HEK293 (cell line): ENCODE measurements at regions not wholly inside any gene's neighbourhood (a gene's known extent, or its start where the extent isn't known, plus 50 kb on each side); places are given as distances from the start of the nearest gene placed in this dataset.

ENCODE experiments used
- CTCF ChIA-PET: fragments of 350-600 bp; formaldehyde crosslinking; extraction: SDS; loops from one replicate; lab custom pipeline; 2021; ENCODE audit warnings: antibody characterized with exemption; lab: Yijun Ruan, JAX
- POLR2A ChIA-PET: fragments of 300-600 bp; formaldehyde crosslinking; extraction: SDS; loops from one replicate; lab custom pipeline; 2020; ENCODE audit warnings: antibody characterized with exemption, inconsistent platforms; lab: Yijun Ruan, JAX
- H3K27ac ChIP-seq: fragments of 200-500 bp; sonication (Bioruptor generic); 2 replicates; pipeline ENCODE4 v1.5.1; 2014; ENCODE audit warnings: low read depth, low read length, control low read depth, inconsistent platforms; ENCODE audit errors: extremely low read depth
- H3K36me3 ChIP-seq, 2 experiments: fragments of 200-500 bp in 1 of 2; sonication (Bioruptor generic) in 1 of 2; 1 replicate in 1 of 2; 2 replicates in 1 of 2; pipeline ENCODE4 v1.5.1; 2014 to 2017; ENCODE audit warnings: inconsistent platforms in 2 of 2, low read length in 2 of 2; ENCODE audit not compliant: control insufficient read depth in 2 of 2, insufficient read depth in 1 of 2
- H3K4me1 ChIP-seq: fragments of 200-500 bp; sonication (Bioruptor generic); 2 replicates; pipeline ENCODE4 v1.5.1; 2014; ENCODE audit warnings: mild to moderate bottlenecking, low read length, inconsistent platforms; ENCODE audit not compliant: control insufficient read depth, insufficient read depth
- H3K4me3 ChIP-seq: 2 replicates; pipeline ENCODE4 v1.5.1; 2011; ENCODE audit warnings: low read depth, mild to moderate bottlenecking, control low read depth, low read length, moderate library complexity
- H3K9me3 ChIP-seq: fragments of 200-500 bp; sonication (Bioruptor generic); 2 replicates; pipeline ENCODE4 v1.5.1; 2014; ENCODE audit warnings: low read depth, low read length, inconsistent platforms; ENCODE audit not compliant: control insufficient read depth, insufficient read depth
- KLF16 ChIP-seq: fragments of 450-650 bp; formaldehyde crosslinking; IDR thresholded peaks from 2 replicates; pipeline ENCODE4 v1.5.1; 2017; ENCODE audit warnings: missing biosample characterization, missing genetic modification characterization
- KLF9 ChIP-seq: fragments of 450-650 bp; formaldehyde crosslinking; IDR thresholded peaks from 2 replicates; pipeline ENCODE4 v1.5.1; 2016; ENCODE audit warnings: missing biosample characterization, missing genetic modification characterization, low read depth
- MEIS1 ChIP-seq: sonication (generic); formaldehyde crosslinking; IDR thresholded peaks from 2 replicates; pipeline ENCODE4 v1.8.1; 2022; ENCODE audit warnings: missing genetic modification reagents, mild to moderate bottlenecking, borderline replicate concordance
- ZBTB1 ChIP-seq: fragments of 450-650 bp; formaldehyde crosslinking; IDR thresholded peaks from 2 replicates; pipeline ENCODE4 v1.5.1; 2016; ENCODE audit warnings: missing biosample characterization, missing genetic modification characterization
- ZEB2 ChIP-seq: fragments of 450-650 bp; formaldehyde crosslinking; IDR thresholded peaks from 2 replicates; pipeline ENCODE4 v1.5.1; 2016; ENCODE audit warnings: missing biosample characterization, missing genetic modification characterization
- ZNF10 ChIP-seq: fragments of 450-650 bp; formaldehyde crosslinking; IDR thresholded peaks from 2 replicates; pipeline ENCODE4 v1.5.1; 2017; ENCODE audit warnings: missing biosample characterization, missing genetic modification characterization
- ZNF112 ChIP-seq: fragments of 450-650 bp; formaldehyde crosslinking; IDR thresholded peaks from 2 replicates; pipeline ENCODE4 v1.5.0; 2017; ENCODE audit warnings: missing biosample characterization, missing genetic modification characterization
- ZNF184 ChIP-seq: fragments of 450-650 bp; IDR thresholded peaks from 2 replicates; pipeline ENCODE4 v1.5.1; 2018; ENCODE audit warnings: missing biosample characterization, mild to moderate bottlenecking, missing genetic modification characterization
- ZNF302 ChIP-seq: fragments of 450-650 bp; formaldehyde crosslinking; IDR thresholded peaks from 2 replicates; pipeline ENCODE4 v1.5.1; 2016; ENCODE audit warnings: missing biosample characterization, missing genetic modification characterization, low read depth
- ZNF335 ChIP-seq: fragments of 450-650 bp; formaldehyde crosslinking; conservative IDR thresholded peaks from 2 replicates; pipeline ENCODE4 v1.5.1; 2016; ENCODE audit warnings: missing biosample characterization, missing genetic modification characterization
- ZNF341 ChIP-seq: fragments of 450-650 bp; formaldehyde crosslinking; IDR thresholded peaks from 2 replicates; pipeline ENCODE4; 2016; ENCODE audit warnings: low read depth, missing biosample characterization, missing genetic modification characterization
- ZNF501 ChIP-seq: fragments of 450-650 bp; formaldehyde crosslinking; IDR thresholded peaks from 2 replicates; pipeline ENCODE4 v1.5.1; 2016; ENCODE audit warnings: missing biosample characterization, missing genetic modification characterization
- ZNF549 ChIP-seq: fragments of 450-650 bp; IDR thresholded peaks from 2 replicates; pipeline ENCODE4 v1.5.1; 2018; ENCODE audit warnings: missing biosample characterization, missing genetic modification characterization, mild to moderate bottlenecking, inconsistent platforms, moderate library complexity
- ZNF624 ChIP-seq: fragments of 450-650 bp; formaldehyde crosslinking; IDR thresholded peaks from 2 replicates; pipeline ENCODE4 v1.5.1; 2017; ENCODE audit warnings: missing biosample characterization, missing genetic modification characterization
- ZNF629 ChIP-seq: fragments of 450-650 bp; formaldehyde crosslinking; IDR thresholded peaks from 2 replicates; pipeline ENCODE4 v1.5.1; 2017; ENCODE audit warnings: missing biosample characterization, missing genetic modification characterization
- ZNF654 ChIP-seq: fragments of 450-650 bp; formaldehyde crosslinking; IDR thresholded peaks from 2 replicates; pipeline ENCODE4 v1.5.1; 2016; ENCODE audit warnings: low read depth, missing biosample characterization, missing genetic modification characterization
- ZNF677 ChIP-seq: fragments of 450-650 bp; IDR thresholded peaks from 2 replicates; pipeline ENCODE4 v1.5.0; 2018; ENCODE audit warnings: missing biosample characterization, mild to moderate bottlenecking, missing genetic modification characterization, moderate library complexity
- ZNF791 ChIP-seq: fragments of 450-650 bp; formaldehyde crosslinking; IDR thresholded peaks from 2 replicates; pipeline ENCODE4 v1.5.1; 2016; ENCODE audit warnings: missing biosample characterization, missing genetic modification characterization
- ZNF843 ChIP-seq: fragments of 450-650 bp; formaldehyde crosslinking; IDR thresholded peaks from 2 replicates; pipeline ENCODE4 v1.5.1; 2016; ENCODE audit warnings: missing biosample characterization, missing genetic modification characterization
- ZSCAN30 ChIP-seq: fragments of 450-650 bp; IDR thresholded peaks from 2 replicates; pipeline ENCODE4 v1.5.1; 2018; ENCODE audit warnings: missing biosample characterization, mild to moderate bottlenecking, missing genetic modification characterization, moderate library complexity
- TF ChIP-seq, protein P1 (sequence below): fragments of 450-650 bp; formaldehyde crosslinking; IDR thresholded peaks from 2 replicates; pipeline ENCODE4 v1.5.1; 2016; ENCODE audit warnings: missing biosample characterization, missing genetic modification characterization
- TF ChIP-seq, protein P2 (sequence below): fragments of 450-650 bp; formaldehyde crosslinking; IDR thresholded peaks from 2 replicates; pipeline ENCODE4; 2016; ENCODE audit warnings: missing biosample characterization, missing genetic modification characterization
- TF ChIP-seq, protein P3 (sequence below): fragments of 450-650 bp; formaldehyde crosslinking; IDR thresholded peaks from 2 replicates; pipeline ENCODE4 v1.5.1; 2016; ENCODE audit warnings: missing biosample characterization, missing genetic modification characterization, low read depth
- TF ChIP-seq, protein P4 (sequence below): fragments of 450-650 bp; formaldehyde crosslinking; IDR thresholded peaks from 2 replicates; pipeline ENCODE4 v1.5.1; 2016; ENCODE audit warnings: missing biosample characterization, missing genetic modification characterization, borderline replicate concordance
- TF ChIP-seq, protein P5 (sequence below): fragments of 450-650 bp; formaldehyde crosslinking; IDR thresholded peaks from 2 replicates; pipeline ENCODE4 v1.5.1; 2017; ENCODE audit warnings: missing biosample characterization, missing genetic modification characterization

DNA sequence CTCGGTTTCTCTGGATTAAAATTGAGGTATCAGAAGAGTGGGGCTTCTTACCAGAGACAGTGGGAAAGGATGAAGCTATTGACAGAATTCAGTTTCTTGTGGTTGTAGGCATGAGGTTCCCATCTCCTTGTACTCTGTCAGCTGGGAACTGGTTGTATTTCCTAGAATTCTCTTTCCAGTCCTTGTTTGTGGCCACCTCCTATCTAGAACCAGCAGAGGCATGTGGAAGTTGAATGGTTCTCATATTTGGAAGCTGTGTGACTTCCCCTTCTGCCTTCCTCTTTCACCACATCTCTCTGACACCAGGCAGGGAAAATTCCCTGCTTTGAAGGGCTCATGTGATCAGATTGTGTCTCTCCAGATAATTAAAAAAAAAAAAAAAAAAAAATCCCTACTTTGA lies 457.7 kb upstream of the ADAMTS5 start:
- CTCF ChIA-PET, result interaction anchor here (1.0 to 1.4 kb wide), 3 partner anchors 15 to 276 kb away, joined by 3 to 6 read pairs (median 4); no protein-coding TSS in a partner anchor
- TF ChIP-seq ZBTB1 (tag by site-specific recombination) (no peak), ZNF677 (tag by site-specific recombination) (no peak), MEIS1 (CRISPR knock-in tag) (no peak), ZSCAN30 (tag by site-specific recombination) (no peak), ZNF112 (tag by site-specific recombination) (no peak), ZNF10 (tag by site-specific recombination) (no peak), ZNF302 (tag by site-specific recombination) (no peak), ZNF629 (tag by site-specific recombination) (no peak), ZNF335 (tag by site-specific recombination) (no peak), ZNF791 (tag by site-specific recombination) (no peak), KLF9 (tag by site-specific recombination) (no peak), ZNF549 (no peak)
- TF ChIP-seq, protein P1, sequence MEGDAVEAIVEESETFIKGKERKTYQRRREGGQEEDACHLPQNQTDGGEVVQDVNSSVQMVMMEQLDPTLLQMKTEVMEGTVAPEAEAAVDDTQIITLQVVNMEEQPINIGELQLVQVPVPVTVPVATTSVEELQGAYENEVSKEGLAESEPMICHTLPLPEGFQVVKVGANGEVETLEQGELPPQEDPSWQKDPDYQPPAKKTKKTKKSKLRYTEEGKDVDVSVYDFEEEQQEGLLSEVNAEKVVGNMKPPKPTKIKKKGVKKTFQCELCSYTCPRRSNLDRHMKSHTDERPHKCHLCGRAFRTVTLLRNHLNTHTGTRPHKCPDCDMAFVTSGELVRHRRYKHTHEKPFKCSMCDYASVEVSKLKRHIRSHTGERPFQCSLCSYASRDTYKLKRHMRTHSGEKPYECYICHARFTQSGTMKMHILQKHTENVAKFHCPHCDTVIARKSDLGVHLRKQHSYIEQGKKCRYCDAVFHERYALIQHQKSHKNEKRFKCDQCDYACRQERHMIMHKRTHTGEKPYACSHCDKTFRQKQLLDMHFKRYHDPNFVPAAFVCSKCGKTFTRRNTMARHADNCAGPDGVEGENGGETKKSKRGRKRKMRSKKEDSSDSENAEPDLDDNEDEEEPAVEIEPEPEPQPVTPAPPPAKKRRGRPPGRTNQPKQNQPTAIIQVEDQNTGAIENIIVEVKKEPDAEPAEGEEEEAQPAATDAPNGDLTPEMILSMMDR, result no peak
- TF ChIP-seq, protein P2, sequence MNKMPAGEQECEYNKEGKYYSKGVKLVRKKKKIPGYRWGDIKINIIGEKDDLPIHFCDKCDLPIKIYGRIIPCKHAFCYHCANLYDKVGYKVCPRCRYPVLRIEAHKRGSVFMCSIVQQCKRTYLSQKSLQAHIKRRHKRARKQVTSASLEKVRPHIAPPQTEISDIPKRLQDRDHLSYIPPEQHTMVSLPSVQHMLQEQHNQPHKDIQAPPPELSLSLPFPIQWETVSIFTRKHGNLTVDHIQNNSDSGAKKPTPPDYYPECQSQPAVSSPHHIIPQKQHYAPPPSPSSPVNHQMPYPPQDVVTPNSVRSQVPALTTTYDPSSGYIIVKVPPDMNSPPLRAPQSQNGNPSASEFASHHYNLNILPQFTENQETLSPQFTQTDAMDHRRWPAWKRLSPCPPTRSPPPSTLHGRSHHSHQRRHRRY (tag by site-specific recombination), result no peak
- TF ChIP-seq, protein P3, sequence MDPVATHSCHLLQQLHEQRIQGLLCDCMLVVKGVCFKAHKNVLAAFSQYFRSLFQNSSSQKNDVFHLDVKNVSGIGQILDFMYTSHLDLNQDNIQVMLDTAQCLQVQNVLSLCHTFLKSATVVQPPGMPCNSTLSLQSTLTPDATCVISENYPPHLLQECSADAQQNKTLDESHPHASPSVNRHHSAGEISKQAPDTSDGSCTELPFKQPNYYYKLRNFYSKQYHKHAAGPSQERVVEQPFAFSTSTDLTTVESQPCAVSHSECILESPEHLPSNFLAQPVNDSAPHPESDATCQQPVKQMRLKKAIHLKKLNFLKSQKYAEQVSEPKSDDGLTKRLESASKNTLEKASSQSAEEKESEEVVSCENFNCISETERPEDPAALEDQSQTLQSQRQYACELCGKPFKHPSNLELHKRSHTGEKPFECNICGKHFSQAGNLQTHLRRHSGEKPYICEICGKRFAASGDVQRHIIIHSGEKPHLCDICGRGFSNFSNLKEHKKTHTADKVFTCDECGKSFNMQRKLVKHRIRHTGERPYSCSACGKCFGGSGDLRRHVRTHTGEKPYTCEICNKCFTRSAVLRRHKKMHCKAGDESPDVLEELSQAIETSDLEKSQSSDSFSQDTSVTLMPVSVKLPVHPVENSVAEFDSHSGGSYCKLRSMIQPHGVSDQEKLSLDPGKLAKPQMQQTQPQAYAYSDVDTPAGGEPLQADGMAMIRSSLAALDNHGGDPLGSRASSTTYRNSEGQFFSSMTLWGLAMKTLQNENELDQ (tag by site-specific recombination), result no peak
- TF ChIP-seq, protein P4, sequence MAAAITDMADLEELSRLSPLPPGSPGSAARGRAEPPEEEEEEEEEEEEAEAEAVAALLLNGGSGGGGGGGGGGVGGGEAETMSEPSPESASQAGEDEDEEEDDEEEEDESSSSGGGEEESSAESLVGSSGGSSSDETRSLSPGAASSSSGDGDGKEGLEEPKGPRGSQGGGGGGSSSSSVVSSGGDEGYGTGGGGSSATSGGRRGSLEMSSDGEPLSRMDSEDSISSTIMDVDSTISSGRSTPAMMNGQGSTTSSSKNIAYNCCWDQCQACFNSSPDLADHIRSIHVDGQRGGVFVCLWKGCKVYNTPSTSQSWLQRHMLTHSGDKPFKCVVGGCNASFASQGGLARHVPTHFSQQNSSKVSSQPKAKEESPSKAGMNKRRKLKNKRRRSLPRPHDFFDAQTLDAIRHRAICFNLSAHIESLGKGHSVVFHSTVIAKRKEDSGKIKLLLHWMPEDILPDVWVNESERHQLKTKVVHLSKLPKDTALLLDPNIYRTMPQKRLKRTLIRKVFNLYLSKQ (tag by site-specific recombination), result no peak
- POLR2A ChIA-PET, result no interaction called here

DNA sequence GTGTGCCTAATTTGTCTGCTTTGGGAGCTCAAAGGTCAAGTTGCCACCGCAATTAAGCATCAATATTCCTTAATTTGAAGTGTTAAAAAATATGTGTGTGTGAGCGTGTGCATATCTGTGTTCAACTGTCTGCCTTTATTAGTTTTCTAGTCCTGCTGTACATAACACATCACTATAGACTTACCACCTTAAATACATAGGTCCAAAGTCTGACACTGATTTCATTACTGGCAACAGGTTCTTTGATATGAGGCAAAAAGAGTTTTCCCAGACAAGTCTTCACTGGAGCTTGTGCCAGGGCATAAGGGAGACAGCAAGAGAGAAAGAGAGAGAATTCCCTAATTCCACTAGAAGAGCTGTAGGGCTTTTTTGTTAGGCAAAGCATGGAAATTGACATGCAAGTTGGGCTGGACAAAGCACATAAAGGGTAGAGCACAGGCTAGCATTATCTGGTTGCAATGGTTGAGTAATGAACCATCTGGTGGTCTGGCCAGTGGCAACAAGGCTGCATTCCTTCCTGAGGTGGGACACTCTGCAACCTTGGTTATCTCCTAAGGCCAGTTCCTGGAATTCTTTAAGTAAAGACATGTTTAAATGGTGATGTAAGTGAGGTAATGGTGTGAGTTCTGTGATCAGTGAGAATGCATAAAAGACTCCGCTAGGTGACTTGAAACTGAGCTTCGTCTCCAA lies 457.2 kb upstream of the ADAMTS5 start:
- no peaks in the 10 kb centered on the region for H3K36me3 ChIP-seq
- no peak overlapping the region for H3K4me3 ChIP-seq
- CTCF ChIA-PET, result interaction anchor here (0.8 to 1.4 kb wide), 2 partner anchors 11 to 276 kb away, joined by 4 to 6 read pairs; no protein-coding TSS in a partner anchor
- POLR2A ChIA-PET, result no interaction called here
- TF ChIP-seq, protein P5, sequence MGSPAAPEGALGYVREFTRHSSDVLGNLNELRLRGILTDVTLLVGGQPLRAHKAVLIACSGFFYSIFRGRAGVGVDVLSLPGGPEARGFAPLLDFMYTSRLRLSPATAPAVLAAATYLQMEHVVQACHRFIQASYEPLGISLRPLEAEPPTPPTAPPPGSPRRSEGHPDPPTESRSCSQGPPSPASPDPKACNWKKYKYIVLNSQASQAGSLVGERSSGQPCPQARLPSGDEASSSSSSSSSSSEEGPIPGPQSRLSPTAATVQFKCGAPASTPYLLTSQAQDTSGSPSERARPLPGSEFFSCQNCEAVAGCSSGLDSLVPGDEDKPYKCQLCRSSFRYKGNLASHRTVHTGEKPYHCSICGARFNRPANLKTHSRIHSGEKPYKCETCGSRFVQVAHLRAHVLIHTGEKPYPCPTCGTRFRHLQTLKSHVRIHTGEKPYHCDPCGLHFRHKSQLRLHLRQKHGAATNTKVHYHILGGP, result no peak
- TF ChIP-seq ZEB2 (tag by site-specific recombination) (no peak), ZNF843 (no peak), ZNF501 (tag by site-specific recombination) (no peak), ZNF341 (tag by site-specific recombination) (no peak), ZNF624 (no peak), ZNF184 (no peak), KLF16 (tag by site-specific recombination) (no peak), ZNF654 (tag by site-specific recombination) (no peak)
- H3K9me3 ChIP-seq, result no peaks in the 10 kb centered on the region
- no peak overlapping the region for H3K27ac ChIP-seq
- no peaks in the 10 kb centered on the region for H3K4me1 ChIP-seq

More for the DNA sequence above, 457.7 kb upstream of the ADAMTS5 start:
- Histone ChIP-seq H3K9me3 (no peaks in the 10 kb centered on the region), H3K4me1 (no peaks in the 10 kb centered on the region), H3K4me3 (no peak overlapping the region), H3K36me3 (no peaks in the 10 kb centered on the region), H3K27ac (no peak overlapping the region)
